GM23338 (cell line): ENCODE measurements at regions not wholly inside any gene's neighbourhood (a gene's known extent, or its start where the extent isn't known, plus 50 kb on each side); places are given as distances from the start of the nearest gene placed in this dataset.

Source experiments
- ATAC-seq: fragments of 200-7000 bp; cut with Tn5 transposase; 3 replicates; pipeline ENCODE4 v1.9.1; 2020
- DNase-seq: peaks from one replicate; pipeline ENCODE4 v3.0.0-alpha.2; 2015; ENCODE audit warnings: low spot score
- H2AFZ ChIP-seq: fragments of 200-600 bp; sonication (generic); 2 replicates; pipeline ENCODE4 v1.8.0; 2016; ENCODE audit warnings: antibody characterized with exemption, mild to moderate bottlenecking, moderate library complexity
- H3F3A ChIP-seq: fragments of 200-600 bp; sonication (generic); replicated peaks from 2 replicates; pipeline ENCODE4 v1.8.0; 2017; ENCODE audit warnings: antibody characterized with exemption, mixed run types, low read depth
- H3K27ac ChIP-seq: fragments of 200-600 bp; sonication (generic); 2 replicates; pipeline ENCODE4 v1.6.1; 2016; ENCODE audit warnings: low read depth
- H3K27me3 ChIP-seq: fragments of 200-600 bp; sonication (generic); 2 replicates; pipeline ENCODE4 v1.8.0; 2016; ENCODE audit warnings: mild to moderate bottlenecking, mixed run types, moderate library complexity; ENCODE audit not compliant: insufficient read depth
- H3K36me3 ChIP-seq: fragments of 200-600 bp; sonication (generic); 2 replicates; pipeline ENCODE4 v1.8.0; 2016; ENCODE audit warnings: mild to moderate bottlenecking; ENCODE audit not compliant: insufficient read depth
- H3K4me1 ChIP-seq: fragments of 200-600 bp; sonication (generic); 2 replicates; pipeline ENCODE4 v1.8.0; 2016; ENCODE audit warnings: mild to moderate bottlenecking, moderate library complexity; ENCODE audit not compliant: insufficient read depth
- H3K4me2 ChIP-seq: fragments of 200-600 bp; sonication (generic); 2 replicates; pipeline ENCODE4 v1.7.1; 2017; ENCODE audit warnings: mixed run types
- H3K4me3 ChIP-seq: fragments of 200-600 bp; sonication (generic); 2 replicates; pipeline ENCODE4 v1.6.1; 2016; ENCODE audit warnings: mixed run types
- H3K79me2 ChIP-seq: fragments of 200-600 bp; sonication (generic); replicated peaks from 2 replicates; pipeline ENCODE4 v1.8.0; 2017; ENCODE audit warnings: mild to moderate bottlenecking; ENCODE audit not compliant: insufficient read depth
- H3K9me2 ChIP-seq: fragments of 200-600 bp; sonication (generic); 2 replicates; pipeline ENCODE4 v1.8.0; 2017; ENCODE audit not compliant: insufficient read depth
- H4K20me1 ChIP-seq: fragments of 200-600 bp; sonication (generic); replicated peaks from 2 replicates; pipeline ENCODE4 v1.8.0; 2017; ENCODE audit warnings: mild to moderate bottlenecking; ENCODE audit not compliant: insufficient read depth
- H3K27ac Mint-ChIP-seq: 2 replicates; pipeline ENCODE4 v1.8.0; 2020; ENCODE audit warnings: inconsistent platforms, mild to moderate bottlenecking, moderate library complexity, mixed read lengths
- H3K27me3 Mint-ChIP-seq: 3 replicates; pipeline ENCODE4 v1.8.0; 2022; ENCODE audit warnings: low read depth, mild to moderate bottlenecking, moderate library complexity, mixed read lengths, inconsistent platforms; ENCODE audit not compliant: insufficient read depth, poor library complexity
- H3K36me3 Mint-ChIP-seq: 3 replicates; pipeline ENCODE4 v1.8.0; 2021; ENCODE audit warnings: low read depth, mild to moderate bottlenecking, inconsistent platforms, moderate library complexity, mixed read lengths
- H3K4me1 Mint-ChIP-seq: 3 replicates; pipeline ENCODE4 v1.8.0; 2020; ENCODE audit warnings: mild to moderate bottlenecking, inconsistent platforms, mixed read lengths
- H3K4me3 Mint-ChIP-seq: 3 replicates; pipeline ENCODE4 v1.8.0; 2021; ENCODE audit warnings: moderate library complexity, mild to moderate bottlenecking, inconsistent platforms, mixed read lengths
- H3K9me3 Mint-ChIP-seq: 3 replicates; pipeline ENCODE4 v1.8.0; 2020; ENCODE audit warnings: moderate library complexity, mild to moderate bottlenecking, inconsistent platforms, mixed read lengths
- CREB1 ChIP-seq: fragments of 250-450 bp; sonication (Bioruptor Pico); IDR thresholded peaks from 2 replicates; pipeline ENCODE4 v1.5.0; 2020; ENCODE audit warnings: low read depth, mild to moderate bottlenecking, moderate library complexity
- CTCF ChIP-seq, 2 experiments: fragments of 200-600 bp in 1 of 2; sonication (generic) in 1 of 2; conservative IDR thresholded peaks; 2 replicates each; pipeline versions ENCODE4 v1.5.1 to v1.6.1; 2016 to 2017; ENCODE audit warnings: antibody characterized with exemption in 2 of 2, low read depth in 2 of 2, mild to moderate bottlenecking in 2 of 2, moderate library complexity in 1 of 2
- ETS1 ChIP-seq: IDR thresholded peaks from 2 replicates; pipeline ENCODE4 v1.6.1; 2016; ENCODE audit warnings: antibody characterized with exemption
- EZH2 ChIP-seq: fragments of 200-600 bp; sonication (generic); IDR thresholded peaks from one replicate; pipeline ENCODE4 v1.8.0; 2017; ENCODE audit warnings: antibody characterized with exemption, mild to moderate bottlenecking, low read depth; ENCODE audit not compliant: unreplicated experiment
- EZH2phosphoT487 ChIP-seq: fragments of 200-600 bp; sonication (generic); IDR thresholded peaks from one replicate; pipeline ENCODE4 v1.8.1; 2018; ENCODE audit warnings: antibody characterized with exemption; ENCODE audit not compliant: unreplicated experiment
- JUNB ChIP-seq: IDR thresholded peaks from one replicate; pipeline ENCODE4 v1.6.1; 2016; ENCODE audit warnings: antibody characterized with exemption; ENCODE audit not compliant: unreplicated experiment
- NANOG ChIP-seq: IDR thresholded peaks from 2 replicates; pipeline ENCODE4 v1.6.1; 2016; ENCODE audit warnings: antibody characterized with exemption, borderline replicate concordance
- POLR2AphosphoS5 ChIP-seq: IDR thresholded peaks from 2 replicates; pipeline ENCODE4 v1.6.1; 2016; ENCODE audit warnings: antibody characterized with exemption, low read depth
- STAT1 ChIP-seq: IDR thresholded peaks from one replicate; pipeline ENCODE4 v1.6.1; 2016; ENCODE audit warnings: antibody characterized with exemption; ENCODE audit not compliant: unreplicated experiment
- ZNF114 ChIP-seq: fragments of 250-450 bp; sonication (Bioruptor Pico); IDR thresholded peaks from 2 replicates; pipeline ENCODE4 v1.5.0; 2020; ENCODE audit warnings: mild to moderate bottlenecking, moderate library complexity
- ZNF331 ChIP-seq: fragments of 250-450 bp; sonication (Bioruptor Pico); IDR thresholded peaks from 2 replicates; pipeline ENCODE4 v1.5.0; 2020; ENCODE audit warnings: low read depth, mild to moderate bottlenecking, moderate library complexity
- TF ChIP-seq, protein P1 (sequence below): IDR thresholded peaks from one replicate; pipeline ENCODE4 v1.6.1; 2018; ENCODE audit warnings: antibody characterized with exemption; ENCODE audit not compliant: unreplicated experiment
- TF ChIP-seq, protein P2 (sequence below): fragments of 250-450 bp; sonication (Bioruptor Pico); IDR thresholded peaks from 2 replicates; pipeline ENCODE4 v1.5.0; 2020; ENCODE audit warnings: mild to moderate bottlenecking, moderate library complexity

- H3K79me2 ChIP-seq: no peaks in the 10 kb centered on the region
- peaks cover 6% of the 10 kb centered on the region; the same call in 2 of the 3 replicates for H3K4me1 Mint-ChIP-seq
- no peak overlapping the region for H2AFZ ChIP-seq
- TF ChIP-seq, protein P1, sequence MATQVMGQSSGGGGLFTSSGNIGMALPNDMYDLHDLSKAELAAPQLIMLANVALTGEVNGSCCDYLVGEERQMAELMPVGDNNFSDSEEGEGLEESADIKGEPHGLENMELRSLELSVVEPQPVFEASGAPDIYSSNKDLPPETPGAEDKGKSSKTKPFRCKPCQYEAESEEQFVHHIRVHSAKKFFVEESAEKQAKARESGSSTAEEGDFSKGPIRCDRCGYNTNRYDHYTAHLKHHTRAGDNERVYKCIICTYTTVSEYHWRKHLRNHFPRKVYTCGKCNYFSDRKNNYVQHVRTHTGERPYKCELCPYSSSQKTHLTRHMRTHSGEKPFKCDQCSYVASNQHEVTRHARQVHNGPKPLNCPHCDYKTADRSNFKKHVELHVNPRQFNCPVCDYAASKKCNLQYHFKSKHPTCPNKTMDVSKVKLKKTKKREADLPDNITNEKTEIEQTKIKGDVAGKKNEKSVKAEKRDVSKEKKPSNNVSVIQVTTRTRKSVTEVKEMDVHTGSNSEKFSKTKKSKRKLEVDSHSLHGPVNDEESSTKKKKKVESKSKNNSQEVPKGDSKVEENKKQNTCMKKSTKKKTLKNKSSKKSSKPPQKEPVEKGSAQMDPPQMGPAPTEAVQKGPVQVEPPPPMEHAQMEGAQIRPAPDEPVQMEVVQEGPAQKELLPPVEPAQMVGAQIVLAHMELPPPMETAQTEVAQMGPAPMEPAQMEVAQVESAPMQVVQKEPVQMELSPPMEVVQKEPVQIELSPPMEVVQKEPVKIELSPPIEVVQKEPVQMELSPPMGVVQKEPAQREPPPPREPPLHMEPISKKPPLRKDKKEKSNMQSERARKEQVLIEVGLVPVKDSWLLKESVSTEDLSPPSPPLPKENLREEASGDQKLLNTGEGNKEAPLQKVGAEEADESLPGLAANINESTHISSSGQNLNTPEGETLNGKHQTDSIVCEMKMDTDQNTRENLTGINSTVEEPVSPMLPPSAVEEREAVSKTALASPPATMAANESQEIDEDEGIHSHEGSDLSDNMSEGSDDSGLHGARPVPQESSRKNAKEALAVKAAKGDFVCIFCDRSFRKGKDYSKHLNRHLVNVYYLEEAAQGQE: no peak
- TF ChIP-seq NANOG: no peak
- no peak for TF ChIP-seq ETS1
- TF ChIP-seq JUNB: no peak
- no peak for TF ChIP-seq POLR2AphosphoS5
- no peak for TF ChIP-seq STAT1
- no peak for TF ChIP-seq CREB1 (CRISPR knock-in tag)
- no peak for TF ChIP-seq EZH2phosphoT487
- TF ChIP-seq ZNF114 (CRISPR knock-in tag): no peak
- TF ChIP-seq EZH2: no peak
- TF ChIP-seq, protein P2, sequence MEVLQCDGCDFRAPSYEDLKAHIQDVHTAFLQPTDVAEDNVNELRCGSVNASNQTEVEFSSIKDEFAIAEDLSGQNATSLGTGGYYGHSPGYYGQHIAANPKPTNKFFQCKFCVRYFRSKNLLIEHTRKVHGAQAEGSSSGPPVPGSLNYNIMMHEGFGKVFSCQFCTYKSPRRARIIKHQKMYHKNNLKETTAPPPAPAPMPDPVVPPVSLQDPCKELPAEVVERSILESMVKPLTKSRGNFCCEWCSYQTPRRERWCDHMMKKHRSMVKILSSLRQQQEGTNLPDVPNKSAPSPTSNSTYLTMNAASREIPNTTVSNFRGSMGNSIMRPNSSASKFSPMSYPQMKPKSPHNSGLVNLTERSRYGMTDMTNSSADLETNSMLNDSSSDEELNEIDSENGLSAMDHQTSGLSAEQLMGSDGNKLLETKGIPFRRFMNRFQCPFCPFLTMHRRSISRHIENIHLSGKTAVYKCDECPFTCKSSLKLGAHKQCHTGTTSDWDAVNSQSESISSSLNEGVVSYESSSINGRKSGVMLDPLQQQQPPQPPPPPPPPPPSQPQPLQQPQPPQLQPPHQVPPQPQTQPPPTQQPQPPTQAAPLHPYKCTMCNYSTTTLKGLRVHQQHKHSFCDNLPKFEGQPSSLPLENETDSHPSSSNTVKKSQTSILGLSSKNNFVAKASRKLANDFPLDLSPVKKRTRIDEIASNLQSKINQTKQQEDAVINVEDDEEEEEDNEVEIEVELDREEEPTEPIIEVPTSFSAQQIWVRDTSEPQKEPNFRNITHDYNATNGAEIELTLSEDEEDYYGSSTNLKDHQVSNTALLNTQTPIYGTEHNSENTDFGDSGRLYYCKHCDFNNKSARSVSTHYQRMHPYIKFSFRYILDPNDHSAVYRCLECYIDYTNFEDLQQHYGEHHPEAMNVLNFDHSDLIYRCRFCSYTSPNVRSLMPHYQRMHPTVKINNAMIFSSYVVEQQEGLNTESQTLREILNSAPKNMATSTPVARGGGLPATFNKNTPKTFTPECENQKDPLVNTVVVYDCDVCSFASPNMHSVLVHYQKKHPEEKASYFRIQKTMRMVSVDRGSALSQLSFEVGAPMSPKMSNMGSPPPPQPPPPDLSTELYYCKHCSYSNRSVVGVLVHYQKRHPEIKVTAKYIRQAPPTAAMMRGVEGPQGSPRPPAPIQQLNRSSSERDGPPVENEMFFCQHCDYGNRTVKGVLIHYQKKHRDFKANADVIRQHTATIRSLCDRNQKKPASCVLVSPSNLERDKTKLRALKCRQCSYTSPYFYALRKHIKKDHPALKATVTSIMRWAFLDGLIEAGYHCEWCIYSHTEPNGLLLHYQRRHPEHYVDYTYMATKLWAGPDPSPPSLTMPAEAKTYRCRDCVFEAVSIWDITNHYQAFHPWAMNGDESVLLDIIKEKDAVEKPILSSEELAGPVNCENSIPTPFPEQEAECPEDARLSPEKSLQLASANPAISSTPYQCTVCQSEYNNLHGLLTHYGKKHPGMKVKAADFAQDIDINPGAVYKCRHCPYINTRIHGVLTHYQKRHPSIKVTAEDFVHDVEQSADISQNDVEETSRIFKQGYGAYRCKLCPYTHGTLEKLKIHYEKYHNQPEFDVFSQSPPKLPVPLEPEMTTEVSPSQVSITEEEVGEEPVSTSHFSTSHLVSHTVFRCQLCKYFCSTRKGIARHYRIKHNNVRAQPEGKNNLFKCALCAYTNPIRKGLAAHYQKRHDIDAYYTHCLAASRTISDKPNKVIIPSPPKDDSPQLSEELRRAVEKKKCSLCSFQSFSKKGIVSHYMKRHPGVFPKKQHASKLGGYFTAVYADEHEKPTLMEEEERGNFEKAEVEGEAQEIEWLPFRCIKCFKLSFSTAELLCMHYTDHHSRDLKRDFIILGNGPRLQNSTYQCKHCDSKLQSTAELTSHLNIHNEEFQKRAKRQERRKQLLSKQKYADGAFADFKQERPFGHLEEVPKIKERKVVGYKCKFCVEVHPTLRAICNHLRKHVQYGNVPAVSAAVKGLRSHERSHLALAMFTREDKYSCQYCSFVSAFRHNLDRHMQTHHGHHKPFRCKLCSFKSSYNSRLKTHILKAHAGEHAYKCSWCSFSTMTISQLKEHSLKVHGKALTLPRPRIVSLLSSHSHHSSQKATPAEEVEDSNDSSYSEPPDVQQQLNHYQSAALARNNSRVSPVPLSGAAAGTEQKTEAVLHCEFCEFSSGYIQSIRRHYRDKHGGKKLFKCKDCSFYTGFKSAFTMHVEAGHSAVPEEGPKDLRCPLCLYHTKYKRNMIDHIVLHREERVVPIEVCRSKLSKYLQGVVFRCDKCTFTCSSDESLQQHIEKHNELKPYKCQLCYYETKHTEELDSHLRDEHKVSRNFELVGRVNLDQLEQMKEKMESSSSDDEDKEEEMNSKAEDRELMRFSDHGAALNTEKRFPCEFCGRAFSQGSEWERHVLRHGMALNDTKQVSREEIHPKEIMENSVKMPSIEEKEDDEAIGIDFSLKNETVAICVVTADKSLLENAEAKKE: no peak
- TF ChIP-seq CTCF (conservative IDR thresholded peaks at IDR 0.05; ENCODE audit: low read depth in 2 of 2): no peak
- no peak for TF ChIP-seq ZNF331 (CRISPR knock-in tag)
- no peak for DNase-seq
- H3K27me3 ChIP-seq: no peaks in the 10 kb centered on the region
- H3K27ac Mint-ChIP-seq: no peak overlapping the region
- peaks cover 4% of the 10 kb centered on the region; the same call in 1 of the 2 replicates for H3K36me3 ChIP-seq
- H3K4me3 ChIP-seq: no peak overlapping the region
- H3K4me1 ChIP-seq: peaks cover 6% of the 10 kb centered on the region; the same call in 1 of the 2 replicates
- peaks cover 19% of the 10 kb centered on the region for H3K9me2 ChIP-seq
- no peak overlapping the region for H3K4me2 ChIP-seq
- no peaks in the 10 kb centered on the region for H4K20me1 ChIP-seq
- ATAC-seq: no peak
- H3F3A ChIP-seq: no peaks in the 10 kb centered on the region
- H3K27ac ChIP-seq: no peak overlapping the region
- no peak overlapping the region for H3K4me3 Mint-ChIP-seq
- H3K36me3 Mint-ChIP-seq: peaks cover 22% of the 10 kb centered on the region
- no peaks in the 10 kb centered on the region for H3K27me3 Mint-ChIP-seq
- H3K9me3 Mint-ChIP-seq: peaks cover 37% of the 10 kb centered on the region
Observed at GRCh38 chr3:191648787-191649186, 187.8 kb downstream of the PYDC2 start.
